IMR-90 (cell line): ENCODE measurements at regions not wholly inside any gene's neighbourhood (a gene's known extent, or its start where the extent isn't known, plus 50 kb on each side); places are given as distances from the start of the nearest gene placed in this dataset.

Experiments
- ATAC-seq: fragments of 200-7000 bp; cut with Tn5 transposase; 2 replicates; pipeline ENCODE4 v1.9.1; 2020; ENCODE audit warnings: low read depth, mild to moderate bottlenecking, moderate library complexity
- BruUV-seq: library from RNA; stranded (reverse); fragments of 400-500 nt; replicated peaks from 2 replicates; lab custom pipeline; 2021; lab: Mats Ljungman, UMichigan
- CTCF ChIA-PET: fragments of 300-600 bp; formaldehyde crosslinking; extraction: SDS; loops from one replicate; lab custom pipeline; 2021; ENCODE audit warnings: antibody characterized with exemption; lab: Yijun Ruan, JAX
- POLR2A ChIA-PET: fragments of 300-600 bp; sonication (Branson Sonifier 250); formaldehyde crosslinking; loops from one replicate; lab custom pipeline; 2022; ENCODE audit warnings: antibody characterized with exemption; ENCODE audit not compliant: unreplicated experiment; lab: Charles Lee
- DNase-seq: peaks from one replicate; pipeline ENCODE4 v3.0.0; 2013
- H2AFZ ChIP-seq: replicated peaks from 2 replicates; pipeline ENCODE3; 2013; ENCODE audit warnings: low read length, mild to moderate bottlenecking; ENCODE audit not compliant: poor library complexity
- H2AK5ac ChIP-seq: 2 replicates; pipeline ENCODE4 v1.6.1; 2013; ENCODE audit warnings: low read depth, low read length, inconsistent platforms
- H2AK9ac ChIP-seq: replicated peaks from 2 replicates; pipeline ENCODE3; 2013; ENCODE audit warnings: mild to moderate bottlenecking, low read depth, low read length, moderate library complexity; ENCODE audit not compliant: poor library complexity
- H2BK120ac ChIP-seq: 2 replicates; pipeline ENCODE4 v1.6.1; 2013; ENCODE audit warnings: low read depth, low read length, inconsistent platforms
- H2BK15ac ChIP-seq: 3 replicates; pipeline ENCODE4 v1.6.1; 2013; ENCODE audit warnings: low read depth, low read length, inconsistent platforms
- H2BK20ac ChIP-seq: 2 replicates; pipeline ENCODE4 v1.6.1; 2013; ENCODE audit warnings: low read depth, mild to moderate bottlenecking, inconsistent platforms, low read length, moderate library complexity
- H2BK5ac ChIP-seq: 2 replicates; pipeline ENCODE4 v1.6.1; 2013; ENCODE audit warnings: mild to moderate bottlenecking, low read depth, low read length, inconsistent platforms; ENCODE audit not compliant: poor library complexity, severe bottlenecking
- H3K14ac ChIP-seq: replicated peaks from 2 replicates; pipeline ENCODE4 v1.6.1; 2013; ENCODE audit warnings: low read depth, low read length, inconsistent platforms
- H3K18ac ChIP-seq: 2 replicates; pipeline ENCODE4 v1.6.1; 2013; ENCODE audit warnings: low read depth, low read length, control low read depth
- H3K23ac ChIP-seq: 2 replicates; pipeline ENCODE4 v1.6.1; 2013; ENCODE audit warnings: low read depth, low read length, inconsistent platforms
- H3K27ac ChIP-seq: 2 replicates; pipeline ENCODE4 v1.5.1; 2013; ENCODE audit warnings: mild to moderate bottlenecking, control low read depth, low read length; ENCODE audit not compliant: insufficient read depth
- H3K27me3 ChIP-seq: 2 replicates; pipeline ENCODE4 v1.6.1; 2013; ENCODE audit warnings: low read length; ENCODE audit not compliant: control insufficient read depth, insufficient read depth
- H3K36me3 ChIP-seq: 2 replicates; pipeline ENCODE4 v1.6.1; 2013; ENCODE audit warnings: low read length, mixed read lengths; ENCODE audit not compliant: control insufficient read depth, insufficient read depth
- H3K4ac ChIP-seq: 2 replicates; pipeline ENCODE4 v1.6.1; 2013; ENCODE audit warnings: low read depth, low read length, inconsistent platforms
- H3K4me1 ChIP-seq: 2 replicates; pipeline ENCODE4 v1.6.1; 2013; ENCODE audit warnings: low read length, mixed read lengths; ENCODE audit not compliant: control insufficient read depth, insufficient read depth
- H3K4me2 ChIP-seq: 2 replicates; pipeline ENCODE4 v1.6.1; 2013; ENCODE audit warnings: low read depth, mild to moderate bottlenecking, control low read depth, low read length, moderate library complexity
- H3K4me3 ChIP-seq: 2 replicates; pipeline ENCODE4 v1.5.1; 2013; ENCODE audit warnings: low read depth, mild to moderate bottlenecking, control low read depth, low read length, moderate library complexity; ENCODE audit not compliant: insufficient read depth
- H3K56ac ChIP-seq: 2 replicates; pipeline ENCODE4 v1.6.1; 2013; ENCODE audit warnings: low read length, inconsistent platforms; ENCODE audit not compliant: insufficient read depth; ENCODE audit errors: extremely low read depth
- H3K79me1 ChIP-seq, 2 experiments: 2 replicates each; pipeline ENCODE4 v1.6.1; 2013; ENCODE audit warnings: low read length in 2 of 2, inconsistent platforms in 1 of 2, low read depth in 1 of 2
- H3K9ac ChIP-seq: 2 replicates; pipeline ENCODE4 v1.6.1; 2013; ENCODE audit warnings: low read depth, low read length, control low read depth
- H3K9me1 ChIP-seq: 2 replicates; pipeline ENCODE4 v1.6.1; 2013; ENCODE audit warnings: low read length, inconsistent platforms; ENCODE audit not compliant: insufficient read depth
- H3K9me3 ChIP-seq: 2 replicates; pipeline ENCODE4 v1.6.1; 2013; ENCODE audit warnings: low read length; ENCODE audit not compliant: control insufficient read depth, insufficient read depth
- H4K20me1 ChIP-seq: 2 replicates; pipeline ENCODE4 v1.6.1; 2013; ENCODE audit warnings: low read length, inconsistent platforms; ENCODE audit not compliant: insufficient read depth
- H4K5ac ChIP-seq: 2 replicates; pipeline ENCODE4 v1.6.1; 2013; ENCODE audit warnings: mild to moderate bottlenecking, low read depth, low read length, control low read depth
- H4K8ac ChIP-seq, 2 experiments: 2 replicates each; pipeline ENCODE4 v1.6.1; 2013; ENCODE audit warnings: low read depth in 2 of 2, low read length in 2 of 2, control low read depth in 1 of 2, inconsistent platforms in 1 of 2
- H4K91ac ChIP-seq: 2 replicates; pipeline ENCODE4 v1.6.1; 2013; ENCODE audit warnings: low read depth, low read length, inconsistent platforms; ENCODE audit not compliant: insufficient read depth
- BHLHE40 ChIP-seq: fragments of 150-350 bp; IDR thresholded peaks from 2 replicates; pipeline ENCODE4 v1.6.1; 2016; ENCODE audit warnings: mild to moderate bottlenecking, low read depth, low read length
- CEBPB ChIP-seq: IDR thresholded peaks from 2 replicates; pipeline ENCODE4 v1.6.1; 2012; ENCODE audit warnings: low read depth, low read length, improper control_type of control experiment
- CHD1 ChIP-seq: IDR thresholded peaks from 2 replicates; pipeline ENCODE4 v1.6.1; 2012; ENCODE audit warnings: low read depth, low read length, improper control_type of control experiment
- CTCF ChIP-seq: conservative IDR thresholded peaks from 2 replicates; pipeline ENCODE4 v1.5.1; 2012; ENCODE audit warnings: mild to moderate bottlenecking, low read depth, low read length, improper control_type of control experiment
- ELK1 ChIP-seq: fragments of 150-350 bp; IDR thresholded peaks from 2 replicates; pipeline ENCODE4 v1.6.1; 2016; ENCODE audit warnings: low read depth, mild to moderate bottlenecking, low read length, moderate library complexity, borderline replicate concordance
- FOS ChIP-seq: fragments of 150-350 bp; IDR thresholded peaks from 2 replicates; pipeline ENCODE4 v1.6.1; 2016; ENCODE audit warnings: low read depth, low read length
- MAFK ChIP-seq: IDR thresholded peaks from 2 replicates; pipeline ENCODE4 v1.6.1; 2012; ENCODE audit warnings: low read depth, low read length, improper control_type of control experiment
- MAZ ChIP-seq: IDR thresholded peaks from 2 replicates; pipeline ENCODE4 v1.6.1; 2012; ENCODE audit warnings: low read depth, mild to moderate bottlenecking, low read length, improper control_type of control experiment, moderate library complexity, borderline replicate concordance
- MXI1 ChIP-seq: IDR thresholded peaks from 2 replicates; pipeline ENCODE4 v1.6.1; 2012; ENCODE audit warnings: low read depth, mild to moderate bottlenecking, low read length, moderate library complexity, borderline replicate concordance
- NFE2L2 ChIP-seq: fragments of 150-350 bp; IDR thresholded peaks from 2 replicates; pipeline ENCODE4 v1.6.1; 2016; ENCODE audit warnings: low read depth, mild to moderate bottlenecking, low read length
- POLR2A ChIP-seq: IDR thresholded peaks from 2 replicates; pipeline ENCODE4 v1.6.1; 2012; ENCODE audit warnings: mild to moderate bottlenecking, low read depth, low read length
- RAD21 ChIP-seq: IDR thresholded peaks from 2 replicates; pipeline ENCODE4 v1.6.1; 2012; ENCODE audit warnings: low read length, improper control_type of control experiment
- RCOR1 ChIP-seq: IDR thresholded peaks from 2 replicates; pipeline ENCODE4 v1.6.1; 2012; ENCODE audit warnings: mild to moderate bottlenecking, low read length, improper control_type of control experiment; ENCODE audit not compliant: insufficient replicate concordance
- RFX5 ChIP-seq: IDR thresholded peaks from 2 replicates; pipeline ENCODE4 v1.8.0; 2012; ENCODE audit warnings: low read depth, mild to moderate bottlenecking, low read length, moderate library complexity
- SMC3 ChIP-seq: fragments of 150-350 bp; IDR thresholded peaks from 2 replicates; pipeline ENCODE4 v1.6.1; 2016; ENCODE audit warnings: low read depth, mild to moderate bottlenecking, antibody characterized with exemption, low read length, moderate library complexity
- USF2 ChIP-seq: fragments of 150-350 bp; IDR thresholded peaks from 2 replicates; pipeline ENCODE4 v1.6.1; 2017; ENCODE audit warnings: mild to moderate bottlenecking, antibody characterized with exemption, low read length, low read depth
- WGBS, 2 experiments: methylation state at CpG; one replicate each; pipeline versions ENCODE4 v1.1.5 to v1.1.7; 2013; ENCODE audit warnings: missing lambda C conversion rate in 2 of 2; ENCODE audit not compliant: insufficient read length in 1 of 2; ENCODE audit errors: extremely low coverage in 2 of 2; 5-methylcytosine and 5-hydroxymethylcytosine counted together
- dilution Hi-C: fragments of 300-500 bp; cut with HindIII; formaldehyde crosslinking; loops from one replicate; pipeline ENCODE4 v1.14.3; 2018; ENCODE audit warnings: low sequenced_read_pairs; ENCODE audit not compliant: unreplicated experiment
- in situ Hi-C: fragments of 300-500 bp; cut with MboI; formaldehyde crosslinking; loops from 3 replicates; pipeline ENCODE4 v1.14.3; 2019; ENCODE audit warnings: low sequenced_read_pairs, inconsistent platforms, mixed read lengths
- intact Hi-C: fragments of 100-400 bp; cut with micrococcal nuclease; formaldehyde crosslinking; loops from 2 replicates; pipeline ENCODE4 v1.10.0; 2022

- Histone ChIP-seq H3K14ac (no peak overlapping the region), H3K36me3 (no peaks in the 10 kb centered on the region), H3K9me1 (no peaks in the 10 kb centered on the region), H3K4me1 (no peaks in the 10 kb centered on the region), H2BK5ac (no peak overlapping the region), H2BK120ac (no peak overlapping the region), H3K79me1 (no peaks in the 10 kb centered on the region), H2BK20ac (no peak overlapping the region), H2AK9ac (no peak overlapping the region), H2AFZ (no peak overlapping the region), H2AK5ac (no peak overlapping the region), H2BK15ac (no peak overlapping the region), H3K4ac (no peak overlapping the region), H3K9me3 (no peaks in the 10 kb centered on the region), H4K5ac (no peak overlapping the region), H3K4me2 (no peak overlapping the region), H3K23ac (no peak overlapping the region), H4K91ac (no peak overlapping the region), H3K27me3 (no peaks in the 10 kb centered on the region), H4K8ac (no peak overlapping the region), H3K4me3 (no peak overlapping the region), H3K27ac (no peak overlapping the region), H3K56ac (no peak overlapping the region), H3K9ac (no peak overlapping the region), H4K20me1 (no peaks in the 10 kb centered on the region), H3K18ac (no peak overlapping the region)
- no TSS peak for BruUV-seq
- intact Hi-C loops (no loop called here), dilution Hi-C loops (no loop called here), in situ Hi-C loops (no loop called here)
- no peak for ATAC-seq
- no peak for TF ChIP-seq RCOR1
- TF ChIP-seq CEBPB: no peak
- TF ChIP-seq RAD21: no peak
- no peak for TF ChIP-seq CHD1
- no peak for TF ChIP-seq USF2
- no peak for TF ChIP-seq MAZ
- no peak for TF ChIP-seq FOS
- TF ChIP-seq BHLHE40: no peak
- no peak for TF ChIP-seq MXI1
- no peak for TF ChIP-seq CTCF
- TF ChIP-seq NFE2L2: no peak
- TF ChIP-seq SMC3: no peak
- no peak for TF ChIP-seq MAFK
- TF ChIP-seq ELK1: no peak
- TF ChIP-seq RFX5: no peak
- TF ChIP-seq POLR2A: no peak
- DNase-seq: no peak
- 25% methylated on average over 2 of the region's 7 CpGs; no CpG with 5 or more reads in 1 of the 2 experiments for WGBS, 2 experiments
- ChIA-PET POLR2A (no interaction called here), CTCF (no interaction called here)
Observed at GRCh38 chr2:83860320-83860719, 598.8 kb downstream of the SUCLG1 start.
